HG02981 (cell line): ENCODE measurements at regions not wholly inside any gene's neighbourhood (a gene's known extent, or its start where the extent isn't known, plus 50 kb on each side); places are given as distances from the start of the nearest gene placed in this dataset.

Source experiments
- ATAC-seq: cut with Tn5 transposase; IDR thresholded peaks from one replicate; pipeline ENCODE4 v1.9.1; 2021; ENCODE audit warnings: mild to moderate bottlenecking, moderate library complexity; ENCODE audit not compliant: unreplicated experiment

- ATAC-seq, result no peak
Measured at GRCh38 chr14:98960617-98961013, 311.4 kb downstream of the BCL11B start.

GRCh38 chr14:98961191-98961590 is 310.8 kb downstream of the BCL11B start:
- no peak for ATAC-seq

- no peak for ATAC-seq
Measured at GRCh38 chr14:98962118-98962517, 309.9 kb downstream of the BCL11B start.

- no peak for ATAC-seq
Measured at GRCh38 chr14:98963610-98964009, 308.4 kb downstream of the BCL11B start.

GRCh38 chr14:98964171-98964570 is 307.8 kb downstream of the BCL11B start:
- no peak for ATAC-seq

GRCh38 chr14:98965076-98965475 is 306.9 kb downstream of the BCL11B start:
- no peak for ATAC-seq

GRCh38 chr14:98966016-98966415 is 306.0 kb downstream of the BCL11B start:
- ATAC-seq, result no peak

GRCh38 chr14:98966475-98967162 is 305.4 kb downstream of the BCL11B start:
- no peak for ATAC-seq

GRCh38 chr14:98974113-98974512 is 297.9 kb downstream of the BCL11B start:
- no peak for ATAC-seq

GRCh38 chr14:98976271-98976670 is 295.7 kb downstream of the BCL11B start:
- ATAC-seq, result no peak

- no peak for ATAC-seq
Measured at GRCh38 chr14:98977451-98977850, 294.5 kb downstream of the BCL11B start.

GRCh38 chr14:98982986-98983385 is 289.0 kb downstream of the BCL11B start:
- no peak for ATAC-seq

- no peak for ATAC-seq
Measured at GRCh38 chr14:98984027-98984718, 287.8 kb downstream of the BCL11B start.

- ATAC-seq, result no peak
Measured at GRCh38 chr14:98984719-98985041, 287.3 kb downstream of the BCL11B start.

GRCh38 chr14:98993818-98994217 is 278.2 kb downstream of the BCL11B start:
- ATAC-seq, result no peak

- no peak for ATAC-seq
Measured at GRCh38 chr14:98994561-98994960, 277.4 kb downstream of the BCL11B start.

GRCh38 chr14:98997526-98998205 is 274.3 kb downstream of the BCL11B start:
- no peak for ATAC-seq

- ATAC-seq, result no peak
Measured at GRCh38 chr14:98999345-98999744, 272.7 kb downstream of the BCL11B start.

- no peak for ATAC-seq
Measured at GRCh38 chr14:98999901-99000300, 272.1 kb downstream of the BCL11B start.

GRCh38 chr14:99001241-99001640 is 270.8 kb downstream of the BCL11B start:
- ATAC-seq, result no peak

- ATAC-seq, result no peak
Measured at GRCh38 chr14:99003646-99004045, 268.4 kb downstream of the BCL11B start.

- no peak for ATAC-seq
Measured at GRCh38 chr14:99004112-99004511, 267.9 kb downstream of the BCL11B start.
